Stimulated activated naive B cell treated with anti-CD40 and anti-IgM and Interleukin-4, amounts not matched to agents 10 μg/mL and 1 μg/mL and 100 μg/mL, for 72 hours (primary cell): ENCODE measurements at regions not wholly inside any gene's neighbourhood (a gene's known extent, or its start where the extent isn't known, plus 50 kb on each side); places are given as distances from the start of the nearest gene placed in this dataset.

ENCODE experiments used
- ATAC-seq, 2 donors: fragments of 150-1000 bp; cut with Tn5 transposase; replicated peaks; 2 replicates each; pipeline ENCODE4 v1.10.0; 2021; ENCODE audit warnings: moderate library complexity in 1 of 2
- DNase-seq: peaks from one replicate; pipeline ENCODE4 v3.0.0; 2021
- H3K27ac Mint-ChIP-seq: one replicate; pipeline ENCODE4 v1.8.0; 2022; ENCODE audit warnings: mild to moderate bottlenecking, mixed read lengths
- H3K27me3 Mint-ChIP-seq, 2 donors: one replicate each; pipeline ENCODE4 v1.8.0; 2022; ENCODE audit warnings: mixed read lengths in 2 of 2
- H3K36me3 Mint-ChIP-seq, 2 donors: one replicate each; pipeline ENCODE4 v1.8.0; 2022; ENCODE audit warnings: mixed read lengths in 2 of 2, mild to moderate bottlenecking in 1 of 2
- H3K4me1 Mint-ChIP-seq, 2 donors: one replicate each; pipeline ENCODE4 v1.8.0; 2022; ENCODE audit warnings: mixed read lengths in 2 of 2, mild to moderate bottlenecking in 1 of 2
- H3K4me3 Mint-ChIP-seq, 2 donors: one replicate each; pipeline ENCODE4 v1.8.0; 2022; ENCODE audit warnings: mild to moderate bottlenecking in 2 of 2, mixed read lengths in 2 of 2, moderate library complexity in 1 of 2
- H3K9me3 Mint-ChIP-seq, 2 donors: one replicate each; pipeline ENCODE4 v1.8.0; 2022; ENCODE audit warnings: mixed read lengths in 2 of 2, mild to moderate bottlenecking in 1 of 2

GRCh38 chr4:24273136-24273535 is 311.2 kb downstream of the DHX15 start:
- DNase-seq: no peak

GRCh38 chr4:24266951-24267722 is 317.2 kb downstream of the DHX15 start:
- Mint-ChIP-seq H3K9me3 (peaks cover 0 to 1% of the 10 kb centered on the region in 2 donors), H3K4me1 (no peaks in the 10 kb centered on the region), H3K36me3 (no peaks in the 10 kb centered on the region), H3K4me3 (no peak overlapping the region), H3K27me3 (no peaks in the 10 kb centered on the region), H3K27ac (no peak overlapping the region)
- ATAC-seq: no peak
- no peak for DNase-seq

More at GRCh38 chr4:24273136-24273535, 311.2 kb downstream of the DHX15 start:
- no peak overlapping the region for H3K4me3 Mint-ChIP-seq
- H3K27me3 Mint-ChIP-seq: peaks cover 0 to 5% of the 10 kb centered on the region in 2 donors
- H3K27ac Mint-ChIP-seq: no peak overlapping the region
- ATAC-seq: no peak
- H3K4me1 Mint-ChIP-seq: no peaks in the 10 kb centered on the region
- no peaks in the 10 kb centered on the region for H3K36me3 Mint-ChIP-seq
- peaks cover 0 to 4% of the 10 kb centered on the region in 2 donors for H3K9me3 Mint-ChIP-seq

DNA sequence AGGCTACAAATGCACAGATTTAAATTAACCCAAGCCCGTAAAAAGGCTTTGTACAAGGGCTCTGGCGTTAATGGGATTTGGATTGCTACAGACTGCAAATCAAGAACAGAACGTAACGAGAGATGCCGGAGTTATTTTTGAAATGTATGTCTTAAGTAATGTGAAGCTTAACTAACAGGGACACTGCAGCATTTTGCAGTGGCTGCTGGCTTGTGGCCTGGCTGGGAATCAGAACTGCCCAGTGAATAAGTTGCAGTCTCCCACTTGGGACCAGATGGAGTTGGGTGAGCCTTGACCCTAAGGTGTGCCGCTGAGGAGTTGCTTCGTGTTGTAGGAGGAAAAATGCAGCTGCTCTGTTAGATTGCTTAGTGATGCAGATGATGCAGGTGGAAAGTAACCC is 318.4 kb downstream of the DHX15 start:
- H3K36me3 Mint-ChIP-seq: no peaks in the 10 kb centered on the region
- ATAC-seq (no peak), DNase-seq (no peak)
- peaks cover 0 to 4% of the 10 kb centered on the region in 2 donors for H3K27me3 Mint-ChIP-seq
- H3K27ac Mint-ChIP-seq: no peak overlapping the region
- no peak overlapping the region for H3K4me3 Mint-ChIP-seq
- no peaks in the 10 kb centered on the region for H3K4me1 Mint-ChIP-seq
- H3K9me3 Mint-ChIP-seq: peaks cover 0 to 1% of the 10 kb centered on the region in 2 donors

DNA sequence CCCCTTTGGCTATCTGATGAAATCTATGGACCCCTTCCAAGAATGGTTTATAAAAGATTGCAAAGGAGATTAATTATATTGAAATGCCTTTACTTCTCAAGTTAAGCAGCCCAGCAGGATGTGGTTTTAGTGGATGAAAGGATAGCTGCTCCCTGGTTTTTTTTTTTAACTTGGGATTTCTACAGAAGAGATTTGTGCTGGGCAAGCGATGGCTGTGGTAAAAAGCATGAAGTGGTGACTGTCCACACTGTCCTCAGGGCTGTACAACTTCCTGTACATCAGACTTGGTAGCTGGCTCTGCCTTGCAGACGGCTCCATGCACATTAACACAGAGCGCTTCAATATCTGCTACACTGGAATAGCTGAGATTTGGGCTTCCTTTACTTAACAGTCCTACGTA is 321.7 kb downstream of the DHX15 start:
- Mint-ChIP-seq H3K27ac (no peak overlapping the region), H3K4me3 (no peak overlapping the region), H3K9me3 (peaks cover 0 to 1% of the 10 kb centered on the region in 2 donors), H3K27me3 (peaks cover 0 to 5% of the 10 kb centered on the region in 2 donors), H3K36me3 (no peaks in the 10 kb centered on the region), H3K4me1 (no peaks in the 10 kb centered on the region)
- ATAC-seq (no peak), DNase-seq (no peak)

GRCh38 chr4:24262084-24262483 is 322.3 kb downstream of the DHX15 start:
- Mint-ChIP-seq H3K4me1 (no peaks in the 10 kb centered on the region), H3K4me3 (no peak overlapping the region), H3K27me3 (peaks cover 0 to 5% of the 10 kb centered on the region in 2 donors), H3K36me3 (no peaks in the 10 kb centered on the region), H3K9me3 (no peaks in the 10 kb centered on the region), H3K27ac (no peak overlapping the region)
- ATAC-seq (no peak), DNase-seq (no peak)

DNA sequence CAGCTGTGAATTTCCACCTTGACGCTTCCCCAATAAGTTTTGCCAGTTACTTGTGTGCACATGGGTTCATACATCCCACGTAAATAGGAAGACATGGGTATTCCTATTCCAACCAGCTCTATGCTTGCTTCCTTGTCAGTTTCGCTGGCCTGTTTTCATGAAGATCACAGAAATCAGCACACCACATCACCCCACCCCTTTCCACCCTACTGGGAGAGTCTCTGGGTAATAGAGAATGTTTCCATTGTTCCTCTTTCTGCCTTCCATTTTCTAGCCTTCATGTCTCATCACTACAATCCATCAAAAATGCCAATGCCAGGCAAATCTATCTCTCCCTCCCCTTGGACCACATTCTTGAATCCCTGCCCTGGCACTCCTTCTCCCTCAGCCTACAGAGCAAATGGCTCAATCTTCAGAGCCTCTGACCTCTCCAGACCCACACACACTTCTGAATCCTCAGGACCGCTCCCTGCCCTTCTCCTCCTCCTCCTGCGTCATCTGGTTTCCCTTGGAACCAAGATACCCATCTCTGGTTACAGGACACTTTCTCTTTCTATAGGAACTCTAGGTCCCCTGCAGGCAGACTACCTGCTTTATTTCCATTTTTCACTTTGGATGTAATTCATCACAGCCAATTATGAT is 323.3 kb downstream of the DHX15 start:
- peaks cover 0 to 5% of the 10 kb centered on the region in 2 donors for H3K27me3 Mint-ChIP-seq
- H3K9me3 Mint-ChIP-seq: no peaks in the 10 kb centered on the region
- no peaks in the 10 kb centered on the region for H3K4me1 Mint-ChIP-seq
- H3K27ac Mint-ChIP-seq: no peak overlapping the region
- no peaks in the 10 kb centered on the region for H3K36me3 Mint-ChIP-seq
- DNase-seq: no peak
- no peak overlapping the region for H3K4me3 Mint-ChIP-seq
- no peak for ATAC-seq

GRCh38 chr4:24260133-24260715 is 324.1 kb downstream of the DHX15 start:
- Mint-ChIP-seq H3K4me1 (no peaks in the 10 kb centered on the region), H3K36me3 (no peaks in the 10 kb centered on the region), H3K4me3 (no peak overlapping the region), H3K27ac (no peak overlapping the region), H3K9me3 (no peaks in the 10 kb centered on the region), H3K27me3 (peaks cover 0 to 5% of the 10 kb centered on the region in 2 donors)
- no peak for ATAC-seq
- no peak for DNase-seq

- Mint-ChIP-seq H3K4me1 (no peaks in the 10 kb centered on the region), H3K9me3 (no peaks in the 10 kb centered on the region), H3K27me3 (peaks cover 0 to 5% of the 10 kb centered on the region in 2 donors), H3K27ac (no peak overlapping the region), H3K36me3 (no peaks in the 10 kb centered on the region), H3K4me3 (no peak overlapping the region)
- ATAC-seq (no peak), DNase-seq (no peak)
These were observed 327.8 kb downstream of the DHX15 start for GRCh38 chr4:24256547-24256946.

DNA sequence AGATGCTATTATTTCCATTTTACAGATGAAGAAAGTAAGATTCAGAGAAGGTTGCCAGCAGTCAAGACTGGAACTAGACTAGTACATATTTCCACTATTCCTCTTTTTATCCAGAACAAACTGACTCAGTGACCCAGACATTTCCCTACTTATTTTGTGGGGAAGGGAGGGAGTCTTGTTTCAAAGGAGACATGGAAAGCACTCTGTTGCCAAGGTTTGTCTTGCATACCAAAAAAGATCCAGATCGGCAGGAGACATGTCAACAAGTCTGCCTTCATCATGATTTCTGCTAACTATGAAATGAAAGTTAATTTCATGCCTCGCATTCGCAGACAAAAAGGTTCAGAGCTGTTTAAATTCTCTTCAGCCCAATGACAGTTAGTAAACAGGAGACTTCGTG is 328.3 kb downstream of the DHX15 start:
- no peaks in the 10 kb centered on the region for H3K4me1 Mint-ChIP-seq
- H3K36me3 Mint-ChIP-seq: no peaks in the 10 kb centered on the region
- ATAC-seq: no peak
- no peak overlapping the region for H3K27ac Mint-ChIP-seq
- H3K27me3 Mint-ChIP-seq: peaks cover 0 to 1% of the 10 kb centered on the region in 2 donors
- no peaks in the 10 kb centered on the region for H3K9me3 Mint-ChIP-seq
- H3K4me3 Mint-ChIP-seq: no peak overlapping the region
- DNase-seq: no peak

GRCh38 chr4:24252121-24252520 is 332.2 kb downstream of the DHX15 start:
- Mint-ChIP-seq H3K4me3 (no peak overlapping the region), H3K9me3 (no peaks in the 10 kb centered on the region), H3K27me3 (no peaks in the 10 kb centered on the region), H3K36me3 (no peaks in the 10 kb centered on the region), H3K27ac (no peak overlapping the region), H3K4me1 (no peaks in the 10 kb centered on the region)
- ATAC-seq (no peak), DNase-seq (no peak)

GRCh38 chr4:24251589-24251988 is 332.8 kb downstream of the DHX15 start:
- H3K9me3 Mint-ChIP-seq: no peaks in the 10 kb centered on the region
- H3K4me1 Mint-ChIP-seq: no peaks in the 10 kb centered on the region
- H3K36me3 Mint-ChIP-seq: no peaks in the 10 kb centered on the region
- H3K4me3 Mint-ChIP-seq: no peak overlapping the region
- no peaks in the 10 kb centered on the region for H3K27me3 Mint-ChIP-seq
- no peak overlapping the region for H3K27ac Mint-ChIP-seq
- ATAC-seq (no peak), DNase-seq (no peak)

GRCh38 chr4:24249972-24250371 is 334.4 kb downstream of the DHX15 start:
- no peak overlapping the region for H3K27ac Mint-ChIP-seq
- no peaks in the 10 kb centered on the region for H3K9me3 Mint-ChIP-seq
- no peaks in the 10 kb centered on the region for H3K27me3 Mint-ChIP-seq
- no peak for DNase-seq
- H3K36me3 Mint-ChIP-seq: no peaks in the 10 kb centered on the region
- no peak for ATAC-seq
- no peaks in the 10 kb centered on the region for H3K4me1 Mint-ChIP-seq
- H3K4me3 Mint-ChIP-seq: no peak overlapping the region

DNA sequence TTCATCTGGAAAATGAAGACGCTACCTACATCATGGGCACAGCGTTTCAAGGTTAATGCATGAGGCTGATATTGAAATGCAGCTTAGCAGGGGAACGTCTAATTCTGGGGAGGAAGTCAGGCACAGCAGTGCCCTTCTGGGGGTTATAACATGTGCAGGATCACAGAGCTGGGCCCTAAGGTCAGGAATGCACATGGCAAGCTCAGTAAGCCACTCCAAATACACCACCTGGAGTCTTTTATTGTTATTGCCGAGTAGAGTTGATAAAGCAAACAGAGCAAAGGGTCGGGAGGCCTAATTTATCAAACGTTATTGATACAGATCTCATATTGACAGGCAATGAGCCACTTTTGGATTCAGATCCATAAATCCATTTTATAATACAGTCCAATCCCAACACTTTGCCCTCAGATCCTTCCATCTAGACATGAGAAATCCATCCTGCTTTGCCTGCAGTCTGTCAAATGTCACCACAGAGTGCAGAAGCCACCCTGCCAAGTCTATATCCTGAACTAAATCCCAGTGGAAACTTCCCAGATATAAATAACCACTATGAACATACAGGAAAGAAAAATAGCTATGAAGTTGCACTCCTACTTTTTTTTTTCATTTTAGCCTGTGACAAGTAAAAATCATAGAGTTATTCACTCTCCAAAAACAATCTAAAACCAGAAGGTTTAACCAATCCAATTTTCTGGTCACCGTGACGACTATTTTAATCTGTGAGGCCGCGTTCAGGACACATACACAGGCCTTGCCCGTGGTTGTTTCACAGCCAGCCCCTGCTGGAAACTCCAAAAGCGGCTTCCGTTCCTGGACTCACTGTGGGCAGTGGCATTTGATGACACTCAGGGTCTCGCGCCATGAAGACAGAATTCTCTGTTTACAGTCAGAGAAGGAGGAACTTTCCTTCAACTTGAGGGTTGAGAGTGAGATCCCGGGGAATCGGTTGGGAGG is 335.4 kb downstream of the DHX15 start:
- no peak for ATAC-seq
- Mint-ChIP-seq H3K36me3 (no peaks in the 10 kb centered on the region), H3K9me3 (peaks cover 0 to 3% of the 10 kb centered on the region in 2 donors), H3K27me3 (no peaks in the 10 kb centered on the region), H3K27ac (no peak overlapping the region), H3K4me3 (no peak overlapping the region), H3K4me1 (no peaks in the 10 kb centered on the region)
- no peak for DNase-seq

GRCh38 chr4:24245491-24245820 is 338.9 kb downstream of the DHX15 start:
- ATAC-seq: no peak
- no peak overlapping the region for H3K4me3 Mint-ChIP-seq

More at GRCh38 chr4:24245491-24245820, 338.9 kb downstream of the DHX15 start:
- no peaks in the 10 kb centered on the region for H3K27me3 Mint-ChIP-seq
- no peak overlapping the region for H3K27ac Mint-ChIP-seq
- no peaks in the 10 kb centered on the region for H3K36me3 Mint-ChIP-seq
- DNase-seq: no peak
- H3K4me1 Mint-ChIP-seq: no peaks in the 10 kb centered on the region
- peaks cover 0 to 3% of the 10 kb centered on the region in 2 donors for H3K9me3 Mint-ChIP-seq
